Activated T-cell treated with anti-CD3 and anti-CD28 coated beads, Interleukin-2, amount 50 U/mL, for 4 hours (primary cell): ENCODE measurements at regions not wholly inside any gene's neighbourhood (a gene's known extent, or its start where the extent isn't known, plus 50 kb on each side); places are given as distances from the start of the nearest gene placed in this dataset.

ENCODE experiments used
- ATAC-seq, 2 donors: fragments of 200-7000 bp; cut with Tn5 transposase; one replicate each; pipeline ENCODE4 v1.10.0; 2021
- DNase-seq: peaks from one replicate; pipeline ENCODE4 v3.0.0-alpha.2; 2020
- H3K27me3 Mint-ChIP-seq: one replicate; pipeline ENCODE4 v1.8.0; 2021; ENCODE audit warnings: low read depth, mixed read lengths
- H3K36me3 Mint-ChIP-seq: one replicate; pipeline ENCODE4 v1.8.0; 2022; ENCODE audit warnings: mixed read lengths; ENCODE audit not compliant: insufficient read depth
- H3K4me1 Mint-ChIP-seq: one replicate; pipeline ENCODE4 v1.8.0; 2021; ENCODE audit warnings: low read depth, mixed read lengths
- H3K4me3 Mint-ChIP-seq: one replicate; pipeline ENCODE4 v1.8.0; 2021; ENCODE audit warnings: mild to moderate bottlenecking, moderate library complexity, mixed read lengths
- H3K9me3 Mint-ChIP-seq: one replicate; pipeline ENCODE4 v1.8.0; 2021; ENCODE audit warnings: mixed read lengths

GRCh38 chr13:64962404-64962803 is 2267.7 kb downstream of the PCDH9 start:
- Mint-ChIP-seq H3K9me3 (peaks cover 14% of the 10 kb centered on the region), H3K36me3 (no peaks in the 10 kb centered on the region), H3K4me1 (no peaks in the 10 kb centered on the region), H3K4me3 (no peak overlapping the region), H3K27me3 (no peaks in the 10 kb centered on the region)
- DNase-seq (no peak), ATAC-seq (no peak)

GRCh38 chr13:64959276-64959675 is 2270.9 kb downstream of the PCDH9 start:
- Mint-ChIP-seq H3K4me1 (no peaks in the 10 kb centered on the region), H3K4me3 (no peak overlapping the region), H3K9me3 (peaks cover 14% of the 10 kb centered on the region), H3K36me3 (no peaks in the 10 kb centered on the region), H3K27me3 (no peaks in the 10 kb centered on the region)
- ATAC-seq (no peak), DNase-seq (no peak)

- H3K4me3 Mint-ChIP-seq, result no peak overlapping the region
- no peaks in the 10 kb centered on the region for H3K36me3 Mint-ChIP-seq
- DNase-seq (no peak), ATAC-seq (no peak)
- H3K27me3 Mint-ChIP-seq, result no peaks in the 10 kb centered on the region
- no peaks in the 10 kb centered on the region for H3K4me1 Mint-ChIP-seq
- peaks cover 16% of the 10 kb centered on the region for H3K9me3 Mint-ChIP-seq
Measured at GRCh38 chr13:64958106-64958505, 2272.0 kb downstream of the PCDH9 start.

GRCh38 chr13:64938660-64939059 is 2291.5 kb downstream of the PCDH9 start:
- Mint-ChIP-seq H3K36me3 (no peaks in the 10 kb centered on the region), H3K4me3 (no peak overlapping the region), H3K27me3 (no peaks in the 10 kb centered on the region), H3K9me3 (peaks cover 4% of the 10 kb centered on the region), H3K4me1 (no peaks in the 10 kb centered on the region)
- ATAC-seq, result no peak
- no peak for DNase-seq

- H3K4me1 Mint-ChIP-seq, result no peaks in the 10 kb centered on the region
- no peak overlapping the region for H3K4me3 Mint-ChIP-seq
- no peaks in the 10 kb centered on the region for H3K36me3 Mint-ChIP-seq
- peaks cover 4% of the 10 kb centered on the region for H3K9me3 Mint-ChIP-seq
- no peak for ATAC-seq
- no peak for DNase-seq
- H3K27me3 Mint-ChIP-seq, result no peaks in the 10 kb centered on the region
Measured at GRCh38 chr13:64937302-64937701, 2292.8 kb downstream of the PCDH9 start.

GRCh38 chr13:64936879-64937278 is 2293.3 kb downstream of the PCDH9 start:
- no peaks in the 10 kb centered on the region for H3K4me1 Mint-ChIP-seq
- H3K27me3 Mint-ChIP-seq, result no peaks in the 10 kb centered on the region
- H3K36me3 Mint-ChIP-seq, result no peaks in the 10 kb centered on the region
- DNase-seq, result no peak
- H3K4me3 Mint-ChIP-seq, result no peak overlapping the region
- ATAC-seq, result no peak
- H3K9me3 Mint-ChIP-seq, result peaks cover 4% of the 10 kb centered on the region

- Mint-ChIP-seq H3K36me3 (no peaks in the 10 kb centered on the region), H3K27me3 (no peaks in the 10 kb centered on the region), H3K9me3 (peaks cover 4% of the 10 kb centered on the region), H3K4me1 (no peaks in the 10 kb centered on the region), H3K4me3 (no peak overlapping the region)
- no peak for ATAC-seq
- no peak for DNase-seq
Measured at GRCh38 chr13:64935441-64935840, 2294.7 kb downstream of the PCDH9 start.

GRCh38 chr13:64934569-64935362 is 2295.4 kb downstream of the PCDH9 start:
- no peak for DNase-seq
- ATAC-seq, result no peak
- no peaks in the 10 kb centered on the region for H3K36me3 Mint-ChIP-seq

GRCh38 chr13:64930636-64931035 is 2299.5 kb downstream of the PCDH9 start:
- DNase-seq (no peak), ATAC-seq (no peak)
- no peaks in the 10 kb centered on the region for H3K27me3 Mint-ChIP-seq
- H3K9me3 Mint-ChIP-seq, result peaks cover 3% of the 10 kb centered on the region
- no peak overlapping the region for H3K4me3 Mint-ChIP-seq
- H3K4me1 Mint-ChIP-seq, result no peaks in the 10 kb centered on the region
- H3K36me3 Mint-ChIP-seq, result no peaks in the 10 kb centered on the region

More at GRCh38 chr13:64934569-64935362, 2295.4 kb downstream of the PCDH9 start:
- Mint-ChIP-seq H3K4me1 (no peaks in the 10 kb centered on the region), H3K4me3 (no peak overlapping the region), H3K27me3 (no peaks in the 10 kb centered on the region), H3K9me3 (peaks cover 4% of the 10 kb centered on the region)

- no peak for ATAC-seq
- Mint-ChIP-seq H3K4me1 (no peaks in the 10 kb centered on the region), H3K27me3 (no peaks in the 10 kb centered on the region), H3K36me3 (no peaks in the 10 kb centered on the region), H3K4me3 (no peak overlapping the region), H3K9me3 (no peaks in the 10 kb centered on the region)
- DNase-seq, result no peak
Measured at GRCh38 chr13:64928696-64929499, 2301.2 kb downstream of the PCDH9 start.

GRCh38 chr13:64925727-64926126 is 2304.4 kb downstream of the PCDH9 start:
- Mint-ChIP-seq H3K4me1 (no peaks in the 10 kb centered on the region), H3K9me3 (peaks cover 13% of the 10 kb centered on the region), H3K36me3 (no peaks in the 10 kb centered on the region), H3K27me3 (no peaks in the 10 kb centered on the region), H3K4me3 (no peak overlapping the region)
- DNase-seq, result no peak
- no peak for ATAC-seq

- ATAC-seq, result no peak
- Mint-ChIP-seq H3K27me3 (no peaks in the 10 kb centered on the region), H3K36me3 (no peaks in the 10 kb centered on the region), H3K4me3 (no peak overlapping the region), H3K9me3 (peaks cover 13% of the 10 kb centered on the region), H3K4me1 (no peaks in the 10 kb centered on the region)
- DNase-seq, result no peak
Measured at GRCh38 chr13:64925284-64925683, 2304.9 kb downstream of the PCDH9 start.

GRCh38 chr13:64924401-64924800 is 2305.7 kb downstream of the PCDH9 start:
- Mint-ChIP-seq H3K4me1 (no peaks in the 10 kb centered on the region), H3K36me3 (no peaks in the 10 kb centered on the region), H3K27me3 (no peaks in the 10 kb centered on the region), H3K4me3 (no peak overlapping the region), H3K9me3 (peaks cover 13% of the 10 kb centered on the region)
- DNase-seq, result no peak
- ATAC-seq, result no peak

GRCh38 chr13:64917566-64917965 is 2312.6 kb downstream of the PCDH9 start:
- no peak overlapping the region for H3K4me3 Mint-ChIP-seq
- no peaks in the 10 kb centered on the region for H3K27me3 Mint-ChIP-seq
- no peak for DNase-seq
- ATAC-seq, result no peak
- H3K4me1 Mint-ChIP-seq, result no peaks in the 10 kb centered on the region
- H3K9me3 Mint-ChIP-seq, result peaks cover 16% of the 10 kb centered on the region
- H3K36me3 Mint-ChIP-seq, result no peaks in the 10 kb centered on the region

GRCh38 chr13:64912141-64912540 is 2318.0 kb downstream of the PCDH9 start:
- H3K4me1 Mint-ChIP-seq, result no peaks in the 10 kb centered on the region
- H3K27me3 Mint-ChIP-seq, result no peaks in the 10 kb centered on the region
- H3K4me3 Mint-ChIP-seq, result no peak overlapping the region
- H3K36me3 Mint-ChIP-seq, result no peaks in the 10 kb centered on the region
- ATAC-seq (no peak), DNase-seq (no peak)
- H3K9me3 Mint-ChIP-seq, result peaks cover 9% of the 10 kb centered on the region
